ENCODE measurements at regions not wholly inside any gene's neighbourhood (a gene's known extent, or its start where the extent isn't known, plus 50 kb on each side); places are given as distances from the start of the nearest gene placed in this dataset.
"Not testable (repeated sequence)": the region's sequence is repeated elsewhere in the genome, so short reads cannot be mapped to it uniquely, and the experiment has no call there.

GRCh38 chr2:95668934-95669333, 77.1 kb downstream of the TRIM43 start:
- not testable (repeated sequence) for TF ChIP-seq EP300 (IDR thresholded peaks at IDR 0.05); CTCF (IDR thresholded peaks at IDR 0.05); ELK1 (IDR thresholded peaks at IDR 0.05; ENCODE audit: low read depth, low read length); MYC (IDR thresholded peaks at IDR 0.05; ENCODE audit: borderline replicate concordance, low read length); CHD2 (IDR thresholded peaks at IDR 0.05; ENCODE audit: low read length, partially characterized antibody); RFX5 (IDR thresholded peaks at IDR 0.05); RAD21 (conservative IDR thresholded peaks at IDR 0.05 in 1 of 2, IDR thresholded peaks at IDR 0.05 in 1 of 2); BCL3 (IDR thresholded peaks at IDR 0.05)
